ENCODE measurements at regions not wholly inside any gene's neighbourhood (a gene's known extent, or its start where the extent isn't known, plus 50 kb on each side); places are given as distances from the start of the nearest gene placed in this dataset.

DNA sequence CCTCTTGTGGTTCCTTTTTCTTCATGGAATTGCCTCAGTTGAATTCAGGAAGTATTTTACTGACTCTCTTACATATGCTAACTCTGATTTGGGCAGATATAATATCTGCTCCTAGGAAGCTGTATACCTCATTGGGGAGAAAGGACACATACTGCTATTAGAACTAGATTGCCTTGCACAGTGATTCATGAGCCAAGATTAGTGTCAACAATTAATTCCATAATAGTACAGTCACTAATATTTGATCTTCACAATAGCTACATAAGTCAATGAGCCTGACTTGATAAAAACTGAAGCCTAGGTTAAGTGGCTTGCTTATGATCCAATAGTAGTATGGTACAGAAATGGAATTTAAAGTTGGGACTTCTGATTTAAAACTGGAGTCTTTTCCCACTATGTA, 127.6 kb downstream of the ETAA1 start:
- H3K36me3 ChIP-seq (ENCODE audit: insufficient read depth, low read length) = no peaks in the 10 kb centered on the region
- H3K9me3 ChIP-seq (ENCODE audit: low read depth, low read length) = no peaks in the 10 kb centered on the region
- H3K9ac ChIP-seq (ENCODE audit: insufficient read length) = no peak overlapping the region
- no peak overlapping the region for H3K4me3 ChIP-seq
- no peak overlapping the region for H3K27ac ChIP-seq
- DNase-seq (ENCODE audit: low read depth, low spot score) = no peak
- TF ChIP-seq FOXP2 (optimal IDR thresholded peaks at IDR 0.05; ENCODE audit: control extremely low read depth, extremely low read length, insufficient read depth) (no peak), EZH2 (IDR thresholded peaks at IDR 0.05) (no peak), POLR2AphosphoS5 (IDR thresholded peaks at IDR 0.05; ENCODE audit: borderline replicate concordance, low read depth, low read length) (no peak)

DNA sequence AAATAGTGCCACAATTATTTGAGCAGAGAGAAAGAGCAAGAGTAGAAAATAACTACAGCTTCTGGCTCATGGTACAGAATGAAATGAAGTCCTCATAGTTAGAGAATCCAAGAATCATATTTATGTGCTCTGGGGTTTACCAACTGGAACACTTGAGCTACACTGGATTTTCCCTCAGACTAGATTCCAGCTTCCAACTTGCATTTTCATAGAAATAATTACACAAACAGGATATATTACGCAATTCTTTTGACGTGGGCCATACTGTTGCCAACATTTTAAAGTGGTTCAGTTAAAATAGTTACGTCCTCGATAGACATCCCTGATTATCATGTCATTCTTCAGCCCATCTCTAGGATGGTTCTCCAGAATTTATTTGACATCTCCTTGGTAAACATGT, 129.2 kb downstream of the ETAA1 start:
- Histone ChIP-seq H3K36me3 (ENCODE audit: insufficient read depth, low read length) (no peaks in the 10 kb centered on the region), H3K27ac (peak overlapping the region; percentile 51; the same call in 1 of the 2 replicates), H3K9me3 (ENCODE audit: low read depth, low read length) (no peaks in the 10 kb centered on the region), H3K9ac (ENCODE audit: insufficient read length) (no peak overlapping the region), H3K4me3 (peak overlapping the region; percentile 27; the same call in 1 of the 2 replicates)
- peak; percentile 87 for DNase-seq (ENCODE audit: low read depth, low spot score)
- TF ChIP-seq POLR2AphosphoS5 (IDR thresholded peaks at IDR 0.05; ENCODE audit: borderline replicate concordance, low read depth, low read length) = peak; percentile 19; the same call in 1 of the 2 replicates
- TF ChIP-seq FOXP2 (optimal IDR thresholded peaks at IDR 0.05; ENCODE audit: control extremely low read depth, extremely low read length, insufficient read depth) = peak; percentile 24
- TF ChIP-seq EZH2 (IDR thresholded peaks at IDR 0.05) = no peak

DNA sequence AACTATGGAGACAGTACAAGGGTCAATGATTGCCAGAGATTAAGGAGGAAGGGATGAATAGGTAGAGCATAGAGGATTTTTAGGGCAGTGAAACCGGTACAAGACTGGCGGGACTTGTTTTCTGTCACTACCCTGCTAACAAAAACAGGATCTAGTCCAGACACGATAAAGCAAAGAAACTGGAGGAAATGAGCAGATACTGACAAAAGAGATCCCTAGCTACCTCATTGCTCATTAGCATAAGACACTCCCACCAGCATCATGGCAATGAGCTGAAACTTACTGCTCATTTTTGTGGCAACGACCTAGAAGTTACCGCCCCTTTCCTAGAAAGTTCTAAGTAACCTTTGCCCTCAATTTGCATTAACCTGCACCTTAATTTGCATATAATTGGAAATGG, 131.2 kb downstream of the ETAA1 start:
- DNase-seq (ENCODE audit: low read depth, low spot score) = no peak
- Histone ChIP-seq H3K4me3 (no peak overlapping the region), H3K27ac (no peak overlapping the region), H3K9ac (ENCODE audit: insufficient read length) (no peak overlapping the region), H3K36me3 (ENCODE audit: insufficient read depth, low read length) (no peaks in the 10 kb centered on the region), H3K9me3 (ENCODE audit: low read depth, low read length) (no peaks in the 10 kb centered on the region)
- TF ChIP-seq FOXP2 (optimal IDR thresholded peaks at IDR 0.05; ENCODE audit: control extremely low read depth, extremely low read length, insufficient read depth) (no peak), EZH2 (IDR thresholded peaks at IDR 0.05) (no peak), POLR2AphosphoS5 (IDR thresholded peaks at IDR 0.05; ENCODE audit: borderline replicate concordance, low read depth, low read length) (no peak)

DNA sequence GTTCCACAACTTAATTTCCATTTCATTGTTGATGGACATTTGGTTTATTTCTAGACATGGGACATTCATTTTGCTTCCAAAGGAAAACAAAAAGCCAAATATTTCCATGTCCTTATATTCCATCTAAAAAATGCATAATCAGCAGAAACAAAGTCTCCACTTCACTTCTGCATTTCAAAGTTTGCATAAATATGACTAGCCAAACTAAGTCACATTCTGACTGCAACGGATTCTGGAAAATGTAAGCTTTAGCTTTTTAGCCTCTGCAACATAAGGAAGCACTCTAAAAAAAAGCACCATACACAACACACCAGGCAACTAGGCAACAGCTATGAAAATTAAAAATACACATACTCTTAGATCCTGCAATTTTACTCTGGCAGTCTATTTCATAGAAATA, 135.3 kb downstream of the ETAA1 start:
- TF ChIP-seq FOXP2 (optimal IDR thresholded peaks at IDR 0.05; ENCODE audit: control extremely low read depth, extremely low read length, insufficient read depth) (no peak), POLR2AphosphoS5 (IDR thresholded peaks at IDR 0.05; ENCODE audit: borderline replicate concordance, low read depth, low read length) (no peak)
- H3K9me3 ChIP-seq (ENCODE audit: low read depth, low read length) = peaks cover under 1% of the 10 kb centered on the region; the same call in 1 of the 2 replicates
- H3K4me3 ChIP-seq = no peak overlapping the region
- peak overlapping the region; percentile 14; the same call in 1 of the 2 replicates for H3K27ac ChIP-seq
- DNase-seq (ENCODE audit: low read depth, low spot score) = no peak
- H3K36me3 ChIP-seq (ENCODE audit: insufficient read depth, low read length) = no peaks in the 10 kb centered on the region
- H3K9ac ChIP-seq (ENCODE audit: insufficient read length) = no peak overlapping the region

DNA sequence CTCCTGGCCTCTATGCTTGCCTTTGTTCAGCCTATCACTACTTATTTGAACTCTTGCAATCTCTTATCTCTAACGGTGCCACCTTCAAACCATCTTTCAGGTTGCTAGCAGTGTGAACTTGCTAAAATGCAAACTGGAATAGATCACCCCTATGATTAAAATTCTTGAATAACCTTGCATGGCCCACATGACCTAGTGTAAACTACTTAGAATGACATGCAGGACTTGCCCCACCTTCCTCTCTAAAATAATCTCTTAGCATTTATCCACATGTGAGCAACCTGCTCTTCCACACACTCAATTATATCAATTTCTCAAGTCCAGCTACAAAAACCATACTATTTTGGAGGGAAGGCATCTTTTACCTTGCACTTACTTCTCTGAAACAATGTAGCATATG, 137.6 kb downstream of the ETAA1 start:
- TF ChIP-seq EZH2 (IDR thresholded peaks at IDR 0.05) = no peak
- TF ChIP-seq POLR2AphosphoS5 (IDR thresholded peaks at IDR 0.05; ENCODE audit: borderline replicate concordance, low read depth, low read length) = no peak
- TF ChIP-seq FOXP2 (optimal IDR thresholded peaks at IDR 0.05; ENCODE audit: control extremely low read depth, extremely low read length, insufficient read depth) = no peak
- no peak for DNase-seq (ENCODE audit: low read depth, low spot score)
- Histone ChIP-seq H3K9me3 (ENCODE audit: low read depth, low read length) (peaks cover 4% of the 10 kb centered on the region; the same call in 1 of the 2 replicates), H3K9ac (ENCODE audit: insufficient read length) (no peak overlapping the region), H3K36me3 (ENCODE audit: insufficient read depth, low read length) (no peaks in the 10 kb centered on the region), H3K27ac (no peak overlapping the region), H3K4me3 (no peak overlapping the region)

DNA sequence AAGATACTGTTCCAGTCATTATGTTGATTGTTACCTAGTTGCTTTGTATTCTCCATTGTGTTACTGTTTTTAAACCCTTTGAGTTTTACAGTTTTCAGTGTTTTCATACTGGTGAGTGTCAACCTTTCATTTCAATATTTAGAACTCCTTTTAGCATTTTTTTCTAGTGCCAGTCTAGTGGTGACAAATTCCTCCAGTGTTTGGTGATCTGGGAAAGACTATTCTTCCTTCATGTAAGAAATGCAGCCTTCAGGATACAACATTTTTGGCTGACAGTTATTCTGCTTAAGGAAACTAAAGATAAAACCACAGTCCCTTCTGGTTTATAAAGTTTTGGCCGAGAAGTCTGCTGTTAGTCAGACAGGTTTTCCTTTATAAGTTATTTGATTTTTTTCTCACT, 143.8 kb downstream of the ETAA1 start:
- no peaks in the 10 kb centered on the region for H3K36me3 ChIP-seq (ENCODE audit: insufficient read depth, low read length)
- H3K4me3 ChIP-seq = no peak overlapping the region
- H3K9ac ChIP-seq (ENCODE audit: insufficient read length) = no peak overlapping the region
- H3K27ac ChIP-seq = no peak overlapping the region
- no peak for DNase-seq (ENCODE audit: low read depth, low spot score)
- TF ChIP-seq EZH2 (IDR thresholded peaks at IDR 0.05) = no peak
- no peak for TF ChIP-seq FOXP2 (optimal IDR thresholded peaks at IDR 0.05; ENCODE audit: control extremely low read depth, extremely low read length, insufficient read depth)
- TF ChIP-seq POLR2AphosphoS5 (IDR thresholded peaks at IDR 0.05; ENCODE audit: borderline replicate concordance, low read depth, low read length) = no peak
- H3K9me3 ChIP-seq (ENCODE audit: low read depth, low read length) = peaks cover 8% of the 10 kb centered on the region; the same call in 1 of the 2 replicates

DNA sequence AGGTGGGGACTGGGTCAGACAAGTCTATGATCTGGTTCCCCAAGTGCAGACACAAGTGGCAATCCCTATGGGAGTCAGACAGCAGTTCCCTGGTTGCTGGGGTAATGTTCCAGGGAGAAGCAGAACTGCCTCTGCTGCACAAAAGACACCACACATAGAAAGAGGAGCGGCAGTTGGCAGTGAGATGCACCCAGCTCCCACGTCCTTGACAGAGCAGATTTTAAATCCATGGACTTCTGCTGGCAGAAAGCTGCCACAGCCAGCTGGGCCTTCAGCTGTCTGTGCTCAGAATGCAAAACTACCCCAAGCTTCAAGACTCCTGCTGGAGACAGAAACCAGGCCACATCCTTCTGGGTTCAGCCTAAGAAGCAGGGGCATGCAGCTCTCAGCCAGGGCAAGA, 147.2 kb downstream of the ETAA1 start:
- H3K9me3 ChIP-seq (ENCODE audit: low read depth, low read length) = peaks cover 3% of the 10 kb centered on the region; the same call in 1 of the 2 replicates
- DNase-seq (ENCODE audit: low read depth, low spot score) = no peak
- H3K9ac ChIP-seq (ENCODE audit: insufficient read length) = no peak overlapping the region

DNA sequence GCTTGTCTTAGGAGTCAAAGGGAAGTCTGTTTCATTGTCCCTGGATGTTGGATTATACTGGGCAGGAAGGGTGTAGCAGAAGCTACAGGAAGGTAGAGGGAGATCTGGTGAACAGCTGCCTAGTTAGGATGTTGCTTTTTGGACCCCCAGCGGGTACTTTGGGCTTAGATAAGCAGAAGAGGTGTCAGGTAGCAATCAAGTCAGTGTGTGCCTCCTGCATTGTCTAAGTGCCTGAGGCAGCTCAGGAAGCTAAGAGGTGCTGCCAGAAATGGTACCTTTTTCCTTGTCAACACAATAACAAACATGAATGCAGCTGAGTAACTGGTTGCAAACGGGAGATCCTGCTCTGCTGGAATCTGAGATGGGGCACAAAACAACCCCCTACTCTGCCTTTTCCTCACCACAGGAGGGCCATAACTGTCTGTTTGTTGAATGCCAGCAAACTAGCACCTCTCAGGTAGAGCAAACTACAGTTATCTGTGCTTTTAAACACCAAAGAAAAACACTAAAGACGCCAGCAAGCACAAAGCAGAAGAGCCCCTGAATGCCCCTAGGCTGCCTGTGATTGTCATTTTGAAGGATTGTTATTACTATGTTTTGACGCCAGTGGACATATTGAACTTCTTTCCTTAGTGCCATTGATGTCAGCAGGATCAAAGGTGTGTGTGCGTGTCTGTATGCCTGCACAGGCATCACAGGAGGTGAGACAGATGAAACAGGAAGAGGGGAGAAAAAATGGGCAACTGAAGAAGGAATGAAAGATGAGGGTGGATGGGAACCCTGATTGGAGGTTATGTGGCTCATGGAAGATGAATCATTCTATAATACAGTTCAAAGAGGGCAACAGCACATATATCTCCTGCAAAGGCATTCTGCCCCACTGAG, 151.4 kb downstream of the ETAA1 start:
- H3K27ac ChIP-seq = no peak overlapping the region
- H3K9me3 ChIP-seq (ENCODE audit: low read depth, low read length) = no peaks in the 10 kb centered on the region
- H3K4me3 ChIP-seq = no peak overlapping the region
- no peaks in the 10 kb centered on the region for H3K36me3 ChIP-seq (ENCODE audit: insufficient read depth, low read length)
- DNase-seq (ENCODE audit: low read depth, low spot score) = no peak
- TF ChIP-seq EZH2 (IDR thresholded peaks at IDR 0.05) (no peak), FOXP2 (optimal IDR thresholded peaks at IDR 0.05; ENCODE audit: control extremely low read depth, extremely low read length, insufficient read depth) (no peak), POLR2AphosphoS5 (IDR thresholded peaks at IDR 0.05; ENCODE audit: borderline replicate concordance, low read depth, low read length) (no peak)
- H3K9ac ChIP-seq (ENCODE audit: insufficient read length) = no peak overlapping the region

More for the DNA sequence above, 147.2 kb downstream of the ETAA1 start:
- Histone ChIP-seq H3K4me3 (no peak overlapping the region), H3K27ac (no peak overlapping the region), H3K36me3 (ENCODE audit: insufficient read depth, low read length) (no peaks in the 10 kb centered on the region)
- no peak for TF ChIP-seq FOXP2 (optimal IDR thresholded peaks at IDR 0.05; ENCODE audit: control extremely low read depth, extremely low read length, insufficient read depth)
- TF ChIP-seq POLR2AphosphoS5 (IDR thresholded peaks at IDR 0.05; ENCODE audit: borderline replicate concordance, low read depth, low read length) = no peak
- TF ChIP-seq EZH2 (IDR thresholded peaks at IDR 0.05) = no peak

All from SK-N-MC (cell line).